A549 (cell line): ENCODE measurements at regions not wholly inside any gene's neighbourhood (a gene's known extent, or its start where the extent isn't known, plus 50 kb on each side); places are given as distances from the start of the nearest gene placed in this dataset.

Experiments used
- ATAC-seq, 2 experiments: fragments of 200-7000 bp in 1 of 2; fragments of >200 bp in 1 of 2; cut with Nextera tagmentation in 1 of 2; cut with Tn5 transposase in 1 of 2; 3 replicates each; pipeline versions ENCODE4 v1.8.0 to v1.9.1; 2018 to 2020; ENCODE audit warnings: mild to moderate bottlenecking in 1 of 2, moderate library complexity in 1 of 2
- CTCF ChIA-PET: fragments of 300-600 bp; sonication (Branson Sonifier 250); formaldehyde crosslinking; extraction: SDS; loops from one replicate; lab custom pipeline; 2021; ENCODE audit warnings: antibody characterized with exemption, inconsistent platforms; lab: Yijun Ruan, JAX
- POLR2A ChIA-PET: fragments of 350-600 bp; formaldehyde crosslinking; extraction: SDS; loops from one replicate; lab custom pipeline; 2021; ENCODE audit warnings: antibody characterized with exemption, inconsistent platforms; lab: Yijun Ruan, JAX
- DNase-seq, 2 experiments: peaks; one replicate each; pipeline versions ENCODE4 v3.0.0 to v3.0.0-alpha.2; 2011 to 2016; ENCODE audit warnings: low read depth in 1 of 2, low spot score in 1 of 2
- FAIRE-seq: peaks from 2 replicates; lab custom pipeline; 2011; peaks lifted over from hg19 to GRCh38; lab: Jason Lieb, UNC
- H3K27ac ChIP-seq, 2 experiments: fragments of >200 bp; sonication (Bioruptor Twin); formaldehyde crosslinking; 3 replicates each; pipeline ENCODE4 v1.5.1; 2016 to 2017
- H3K4me1 ChIP-seq: fragments of >200 bp; sonication (Bioruptor Twin); formaldehyde crosslinking; 3 replicates; pipeline ENCODE4 v1.6.1; 2016
- H3K4me2 ChIP-seq: fragments of >200 bp; sonication (Bioruptor Twin); formaldehyde crosslinking; 3 replicates; pipeline ENCODE4 v1.6.1; 2016
- H3K4me3 ChIP-seq: fragments of >200 bp; sonication (Bioruptor Twin); formaldehyde crosslinking; 3 replicates; pipeline ENCODE4 v1.5.1; 2016
- H3K9me3 ChIP-seq: fragments of >200 bp; sonication (Bioruptor Twin); formaldehyde crosslinking; 3 replicates; pipeline ENCODE4 v1.6.1; 2016
- BCL3 ChIP-seq: fragments of >200 bp; sonication (Bioruptor Twin); formaldehyde crosslinking; IDR thresholded peaks from 3 replicates; pipeline ENCODE4 v1.6.1; 2016
- BHLHE40 ChIP-seq: IDR thresholded peaks from 2 replicates; pipeline ENCODE4 v1.6.1; 2012; ENCODE audit warnings: low read depth, low read length, inconsistent platforms
- CBX8 ChIP-seq: fragments of 200-600 bp; sonication (generic); IDR thresholded peaks from 2 replicates; pipeline ENCODE4 v1.6.1; 2016
- CEBPB ChIP-seq, 2 experiments: fragments of >200 bp in 1 of 2; sonication (Bioruptor Twin) in 1 of 2; formaldehyde crosslinking in 1 of 2; IDR thresholded peaks; 2 replicates each; pipeline ENCODE4 v1.6.1; 2012 to 2016
- ELK1 ChIP-seq: fragments of 150-350 bp; IDR thresholded peaks from 2 replicates; pipeline ENCODE4 v1.6.1; 2014; ENCODE audit warnings: low read depth, mild to moderate bottlenecking, low read length
- EP300 ChIP-seq, 2 experiments: fragments of >200 bp; sonication (Bioruptor Twin); formaldehyde crosslinking; IDR thresholded peaks; 2 replicates in 1 of 2; 3 replicates in 1 of 2; pipeline ENCODE4 v1.6.1; 2016 to 2017
- ESRRA ChIP-seq: fragments of 150-350 bp; IDR thresholded peaks from 2 replicates; pipeline ENCODE4 v1.6.1; 2014; ENCODE audit warnings: mild to moderate bottlenecking, low read length, borderline replicate concordance
- FOSB ChIP-seq: fragments of 250-450 bp; sonication (Bioruptor Pico); IDR thresholded peaks from 2 replicates; pipeline ENCODE4 v1.5.0; 2020; ENCODE audit warnings: mild to moderate bottlenecking, moderate library complexity
- HDAC2 ChIP-seq: fragments of 200-600 bp; sonication (generic); IDR thresholded peaks from 2 replicates; pipeline ENCODE4 v1.6.1; 2016
- KDM1A ChIP-seq: fragments of 200-600 bp; sonication (generic); IDR thresholded peaks from 2 replicates; pipeline ENCODE4 v1.6.1; 2016; ENCODE audit warnings: low read depth, mild to moderate bottlenecking
- KDM5A ChIP-seq: fragments of 200-600 bp; sonication (generic); IDR thresholded peaks from 2 replicates; pipeline ENCODE4 v1.6.1; 2016; ENCODE audit warnings: antibody characterized with exemption, mild to moderate bottlenecking
- MAX ChIP-seq: IDR thresholded peaks from 2 replicates; pipeline ENCODE4 v1.6.1; 2012
- NPAS2 ChIP-seq: fragments of 250-450 bp; sonication (Bioruptor Pico); IDR thresholded peaks from 2 replicates; pipeline ENCODE4 v1.8.0; 2022; ENCODE audit warnings: mild to moderate bottlenecking, moderate library complexity, borderline replicate concordance
- RAD21 ChIP-seq, 2 experiments: fragments of >200 bp in 1 of 2; sonication (Bioruptor Twin) in 1 of 2; formaldehyde crosslinking in 1 of 2; IDR thresholded peaks in 1 of 2; conservative IDR thresholded peaks in 1 of 2; 2 replicates in 1 of 2; 3 replicates in 1 of 2; pipeline ENCODE4 v1.6.1; 2012 to 2018; ENCODE audit warnings: inconsistent platforms in 1 of 2
- RFX5 ChIP-seq: fragments of 450-650 bp; IDR thresholded peaks from 2 replicates; pipeline ENCODE4 v1.7.1; 2014; ENCODE audit warnings: antibody characterized with exemption, mild to moderate bottlenecking, moderate library complexity
- RNF2 ChIP-seq: fragments of 200-600 bp; sonication (generic); IDR thresholded peaks from 2 replicates; pipeline ENCODE4 v1.6.1; 2016; ENCODE audit warnings: low read depth, mild to moderate bottlenecking, antibody characterized with exemption, moderate library complexity, borderline replicate concordance
- SMC3 ChIP-seq: fragments of >200 bp; sonication (Bioruptor Twin); formaldehyde crosslinking; IDR thresholded peaks from 3 replicates; pipeline ENCODE4 v1.6.1; 2018; ENCODE audit warnings: inconsistent platforms
- SREBF2 ChIP-seq: fragments of 450-650 bp; IDR thresholded peaks from 2 replicates; pipeline ENCODE4 v1.6.1; 2014; ENCODE audit warnings: mild to moderate bottlenecking, moderate library complexity
- USF2 ChIP-seq: fragments of 450-650 bp; IDR thresholded peaks from 2 replicates; pipeline ENCODE4 v1.6.1; 2014; ENCODE audit warnings: antibody characterized with exemption
- ZFP36 ChIP-seq: fragments of 450-650 bp; IDR thresholded peaks from 2 replicates; pipeline ENCODE4 v1.6.1; 2014; ENCODE audit warnings: borderline replicate concordance; ENCODE audit not compliant: partially characterized antibody
- ZNF302 ChIP-seq: fragments of 250-450 bp; sonication (Bioruptor Pico); IDR thresholded peaks from 2 replicates; pipeline ENCODE4 v1.9.0; 2021; ENCODE audit warnings: inconsistent platforms, mild to moderate bottlenecking, moderate library complexity
- ZSCAN20 ChIP-seq: fragments of 250-450 bp; sonication (Bioruptor Pico); IDR thresholded peaks from 2 replicates; pipeline ENCODE4 v1.8.0; 2022; ENCODE audit warnings: mild to moderate bottlenecking, moderate library complexity
- WGBS: methylation state at CpG from one replicate; pipeline ENCODE4 v1.1.6; 2017; ENCODE audit errors: missing lambda C conversion rate; 5-methylcytosine and 5-hydroxymethylcytosine counted together

- 69% methylated on average over 14 of the region's 14 CpGs for WGBS
- DNase-seq: no peak
- POLR2A ChIA-PET: no interaction called here
- H3K4me2 ChIP-seq: no peak overlapping the region
- H3K4me1 ChIP-seq: no peaks in the 10 kb centered on the region
- H3K4me3 ChIP-seq: no peak overlapping the region
- CTCF ChIA-PET: interaction anchor here (0.8 to 2.7 kb wide), 6 partner anchors 11 to 252 kb away, joined by 3 to 9 read pairs (median 3); partner anchors contain the start of gene RHOU
- no peak overlapping the region for H3K27ac ChIP-seq
- no peak for ATAC-seq
- TF ChIP-seq CEBPB (IDR thresholded peaks at IDR 0.05) (no peak), BHLHE40 (no peak), HDAC2 (no peak), ESRRA (no peak), EP300 (IDR thresholded peaks at IDR 0.05) (no peak), MAX (no peak), ZSCAN20 (no peak), RFX5 (no peak), RNF2 (no peak), KDM5A (no peak), ZFP36 (no peak), SREBF2 (no peak), USF2 (no peak), SMC3 (no peak), KDM1A (no peak), CBX8 (no peak), ZNF302 (CRISPR knock-in tag) (no peak), FOSB (no peak), BCL3 (no peak)
- TF ChIP-seq, all 56 proteins: peak for 0
- H3K9me3 ChIP-seq: no peaks in the 10 kb centered on the region
- FAIRE-seq: no peak
These were observed 252.6 kb downstream of the RHOU start for GRCh38 chr1:228987736-228988506.

- ATAC-seq (no peak), FAIRE-seq (no peak), DNase-seq (no peak)
- 78% methylated on average over 6 of the region's 6 CpGs for WGBS
- Histone ChIP-seq H3K4me2 (no peak overlapping the region), H3K9me3 (no peaks in the 10 kb centered on the region), H3K4me1 (no peaks in the 10 kb centered on the region), H3K27ac (no peak overlapping the region), H3K4me3 (no peak overlapping the region)
- CTCF ChIA-PET: interaction anchor here (0.8 to 2.7 kb wide), 5 partner anchors 17 to 253 kb away, joined by 3 to 9 read pairs (median 3); partner anchors contain the start of gene RHOU
- POLR2A ChIA-PET: no interaction called here
- TF ChIP-seq RFX5: no peak
These were observed 253.4 kb downstream of the RHOU start for GRCh38 chr1:228988664-228989063.

GRCh38 chr1:228989176-228989575 lies 253.9 kb downstream of the RHOU start:
- ChIA-PET POLR2A (no interaction called here), CTCF (interaction anchor here (1.1 to 2.7 kb wide), 2 partner anchors 168 to 254 kb away, joined by 3 to 9 read pairs; partner anchors contain the start of gene RHOU)
- TF ChIP-seq ELK1 (no peak), NPAS2 (CRISPR knock-in tag) (no peak), RAD21 (conservative IDR thresholded peaks at IDR 0.05 in 1 of 2, IDR thresholded peaks at IDR 0.05 in 1 of 2) (no peak)
- DNase-seq (no peak), FAIRE-seq (no peak), ATAC-seq (no peak)
- Histone ChIP-seq H3K27ac (no peak overlapping the region), H3K4me2 (no peak overlapping the region), H3K4me3 (no peak overlapping the region), H3K4me1 (no peaks in the 10 kb centered on the region), H3K9me3 (no peaks in the 10 kb centered on the region)
- 91% methylated on average over 9 of the region's 9 CpGs for WGBS
